Fibroblast of lung (primary cell): ENCODE measurements at regions not wholly inside any gene's neighbourhood (a gene's known extent, or its start where the extent isn't known, plus 50 kb on each side); places are given as distances from the start of the nearest gene placed in this dataset.

Experiments used
- DNase-seq, 2 donors: peaks; one replicate each; pipeline versions ENCODE4 v3.0.0 to v3.0.0-alpha.2; 2010; ENCODE audit warnings: low read depth in 2 of 2
- H2AFZ ChIP-seq: 2 replicates; pipeline ENCODE4 v1.5.1; 2012; ENCODE audit warnings: low read length, control low read depth, inconsistent platforms
- H3K27ac ChIP-seq: 2 replicates; pipeline ENCODE4 v1.5.1; 2011; ENCODE audit warnings: low read length, control low read depth; ENCODE audit not compliant: insufficient read depth
- H3K27me3 ChIP-seq: 2 replicates; pipeline ENCODE4 v1.5.1; 2011; ENCODE audit warnings: mild to moderate bottlenecking, low read length; ENCODE audit not compliant: control insufficient read depth, insufficient read depth
- H3K36me3 ChIP-seq: 2 replicates; pipeline ENCODE4 v1.5.1; 2011; ENCODE audit warnings: low read length; ENCODE audit not compliant: control insufficient read depth, insufficient read depth
- H3K4me1 ChIP-seq: 2 replicates; pipeline ENCODE4 v1.5.1; 2011; ENCODE audit warnings: low read length; ENCODE audit not compliant: control insufficient read depth, insufficient read depth; ENCODE audit errors: extremely low read depth
- H3K4me2 ChIP-seq: 2 replicates; pipeline ENCODE4 v1.5.1; 2011; ENCODE audit warnings: low read length, control low read depth; ENCODE audit not compliant: insufficient read depth; ENCODE audit errors: extremely low read depth
- H3K4me3 ChIP-seq, 4 experiments: fragments of 200-600 bp in 1 of 4; sonication (generic) in 1 of 4; replicated peaks in 1 of 4; 2 replicates each; pipeline ENCODE4 v1.5.1; 2011 to 2016; ENCODE audit warnings: low read length in 4 of 4, low read depth in 3 of 4, mild to moderate bottlenecking in 3 of 4, control low read depth in 2 of 4, inconsistent platforms in 1 of 4, mixed read lengths in 1 of 4; ENCODE audit not compliant: insufficient read depth in 1 of 4; ENCODE audit errors: control extremely low read depth in 1 of 4
- H3K79me2 ChIP-seq: 2 replicates; pipeline ENCODE4 v1.5.1; 2012; ENCODE audit warnings: mild to moderate bottlenecking, low read length, inconsistent platforms; ENCODE audit not compliant: control insufficient read depth, insufficient read depth
- H3K9ac ChIP-seq: 2 replicates; pipeline ENCODE4 v1.5.1; 2011; ENCODE audit warnings: mild to moderate bottlenecking, low read length, control low read depth; ENCODE audit not compliant: insufficient read depth
- H3K9me3 ChIP-seq: 2 replicates; pipeline ENCODE4 v1.5.1; 2012; ENCODE audit warnings: low read depth, low read length; ENCODE audit not compliant: control insufficient read depth, insufficient read depth
- H4K20me1 ChIP-seq: 2 replicates; pipeline ENCODE4 v1.5.1; 2011; ENCODE audit warnings: low read length; ENCODE audit not compliant: control insufficient read depth, insufficient read depth; ENCODE audit errors: extremely low read depth
- EZH2 ChIP-seq: IDR thresholded peaks from 2 replicates; pipeline ENCODE4 v1.5.1; 2012; ENCODE audit warnings: low read length, control low read depth, mild to moderate bottlenecking; ENCODE audit errors: missing control alignments
- TF ChIP-seq, protein P1 (sequence below), 2 donors: IDR thresholded peaks in 1 of 2; conservative IDR thresholded peaks in 1 of 2; 1 replicate in 1 of 2; 2 replicates in 1 of 2; pipeline ENCODE4 v1.5.1; 2011 to 2012; ENCODE audit warnings: low read length in 2 of 2, control low read depth in 1 of 2, inconsistent platforms in 1 of 2, low read depth in 1 of 2, mild to moderate bottlenecking in 1 of 2

- no peaks in the 10 kb centered on the region for H3K27me3 ChIP-seq
- H2AFZ ChIP-seq, result no peak overlapping the region
These were observed 229.2 kb downstream of the WDR11 start for GRCh38 chr10:121080281-121080891.

DNA sequence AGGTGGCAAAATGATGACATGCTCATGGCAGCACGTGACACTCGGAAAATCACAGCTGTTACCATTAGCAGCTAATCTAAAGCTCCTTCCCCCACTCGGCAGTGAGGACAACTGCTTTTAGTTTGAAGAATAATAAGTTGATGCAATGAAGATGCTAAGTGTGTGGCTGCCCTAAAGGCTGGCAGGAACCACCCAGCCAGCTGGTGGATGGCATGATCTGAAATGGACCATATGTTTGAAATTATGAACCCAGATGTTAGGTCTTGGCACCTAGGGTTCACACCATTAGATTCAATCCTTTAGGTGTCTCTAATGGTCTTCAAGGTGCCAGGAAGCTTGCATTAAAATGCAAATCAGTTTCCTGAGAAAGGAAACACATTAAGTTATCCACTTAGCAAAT, 230.1 kb downstream of the WDR11 start:
- H3K9me3 ChIP-seq, result no peaks in the 10 kb centered on the region
- H3K4me2 ChIP-seq, result no peak overlapping the region
- no peak for DNase-seq
- H3K27me3 ChIP-seq, result no peaks in the 10 kb centered on the region
- H4K20me1 ChIP-seq, result no peaks in the 10 kb centered on the region
- H3K36me3 ChIP-seq, result no peaks in the 10 kb centered on the region
- H2AFZ ChIP-seq, result no peak overlapping the region
- H3K27ac ChIP-seq, result no peak overlapping the region
- H3K4me1 ChIP-seq, result no peaks in the 10 kb centered on the region
- TF ChIP-seq, protein P1, sequence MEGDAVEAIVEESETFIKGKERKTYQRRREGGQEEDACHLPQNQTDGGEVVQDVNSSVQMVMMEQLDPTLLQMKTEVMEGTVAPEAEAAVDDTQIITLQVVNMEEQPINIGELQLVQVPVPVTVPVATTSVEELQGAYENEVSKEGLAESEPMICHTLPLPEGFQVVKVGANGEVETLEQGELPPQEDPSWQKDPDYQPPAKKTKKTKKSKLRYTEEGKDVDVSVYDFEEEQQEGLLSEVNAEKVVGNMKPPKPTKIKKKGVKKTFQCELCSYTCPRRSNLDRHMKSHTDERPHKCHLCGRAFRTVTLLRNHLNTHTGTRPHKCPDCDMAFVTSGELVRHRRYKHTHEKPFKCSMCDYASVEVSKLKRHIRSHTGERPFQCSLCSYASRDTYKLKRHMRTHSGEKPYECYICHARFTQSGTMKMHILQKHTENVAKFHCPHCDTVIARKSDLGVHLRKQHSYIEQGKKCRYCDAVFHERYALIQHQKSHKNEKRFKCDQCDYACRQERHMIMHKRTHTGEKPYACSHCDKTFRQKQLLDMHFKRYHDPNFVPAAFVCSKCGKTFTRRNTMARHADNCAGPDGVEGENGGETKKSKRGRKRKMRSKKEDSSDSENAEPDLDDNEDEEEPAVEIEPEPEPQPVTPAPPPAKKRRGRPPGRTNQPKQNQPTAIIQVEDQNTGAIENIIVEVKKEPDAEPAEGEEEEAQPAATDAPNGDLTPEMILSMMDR (conservative IDR thresholded peaks at IDR 0.05 in 1 of 2, IDR thresholded peaks at IDR 0.05 in 1 of 2; ENCODE audit: low read depth in 1 of 2, low read length in 2 of 2), result no peak
- no peak for TF ChIP-seq EZH2
- H3K9ac ChIP-seq, result no peak overlapping the region
- no peaks in the 10 kb centered on the region for H3K79me2 ChIP-seq
- H3K4me3 ChIP-seq, result no peak overlapping the region

More at GRCh38 chr10:121080281-121080891, 229.2 kb downstream of the WDR11 start:
- no peak overlapping the region for H3K4me3 ChIP-seq
- no peak for TF ChIP-seq EZH2
- TF ChIP-seq, protein P1 (conservative IDR thresholded peaks at IDR 0.05 in 1 of 2, IDR thresholded peaks at IDR 0.05 in 1 of 2; ENCODE audit: low read depth in 1 of 2, low read length in 2 of 2), result no peak
- H3K9ac ChIP-seq, result no peak overlapping the region
- H3K4me1 ChIP-seq, result no peaks in the 10 kb centered on the region
- no peaks in the 10 kb centered on the region for H3K79me2 ChIP-seq
- no peaks in the 10 kb centered on the region for H3K9me3 ChIP-seq
- no peaks in the 10 kb centered on the region for H4K20me1 ChIP-seq
- no peaks in the 10 kb centered on the region for H3K36me3 ChIP-seq
- no peak for DNase-seq
- H3K27ac ChIP-seq, result no peak overlapping the region
- no peak overlapping the region for H3K4me2 ChIP-seq

- Histone ChIP-seq H3K4me3 (no peak overlapping the region), H3K9me3 (no peaks in the 10 kb centered on the region), H3K27ac (no peak overlapping the region), H3K36me3 (no peaks in the 10 kb centered on the region), H3K4me1 (no peaks in the 10 kb centered on the region), H3K4me2 (no peak overlapping the region), H3K27me3 (no peaks in the 10 kb centered on the region), H2AFZ (no peak overlapping the region), H3K9ac (no peak overlapping the region), H3K79me2 (no peaks in the 10 kb centered on the region), H4K20me1 (no peaks in the 10 kb centered on the region)
- DNase-seq, result no peak
- TF ChIP-seq EZH2, result no peak
- TF ChIP-seq, protein P1 (conservative IDR thresholded peaks at IDR 0.05 in 1 of 2, IDR thresholded peaks at IDR 0.05 in 1 of 2; ENCODE audit: low read depth in 1 of 2, low read length in 2 of 2), result no peak
These were observed 231.8 kb downstream of the WDR11 start for GRCh38 chr10:121082984-121083383.
